ENCODE measurements at regions not wholly inside any gene's neighbourhood (a gene's known extent, or its start where the extent isn't known, plus 50 kb on each side); places are given as distances from the start of the nearest gene placed in this dataset.

DNA sequence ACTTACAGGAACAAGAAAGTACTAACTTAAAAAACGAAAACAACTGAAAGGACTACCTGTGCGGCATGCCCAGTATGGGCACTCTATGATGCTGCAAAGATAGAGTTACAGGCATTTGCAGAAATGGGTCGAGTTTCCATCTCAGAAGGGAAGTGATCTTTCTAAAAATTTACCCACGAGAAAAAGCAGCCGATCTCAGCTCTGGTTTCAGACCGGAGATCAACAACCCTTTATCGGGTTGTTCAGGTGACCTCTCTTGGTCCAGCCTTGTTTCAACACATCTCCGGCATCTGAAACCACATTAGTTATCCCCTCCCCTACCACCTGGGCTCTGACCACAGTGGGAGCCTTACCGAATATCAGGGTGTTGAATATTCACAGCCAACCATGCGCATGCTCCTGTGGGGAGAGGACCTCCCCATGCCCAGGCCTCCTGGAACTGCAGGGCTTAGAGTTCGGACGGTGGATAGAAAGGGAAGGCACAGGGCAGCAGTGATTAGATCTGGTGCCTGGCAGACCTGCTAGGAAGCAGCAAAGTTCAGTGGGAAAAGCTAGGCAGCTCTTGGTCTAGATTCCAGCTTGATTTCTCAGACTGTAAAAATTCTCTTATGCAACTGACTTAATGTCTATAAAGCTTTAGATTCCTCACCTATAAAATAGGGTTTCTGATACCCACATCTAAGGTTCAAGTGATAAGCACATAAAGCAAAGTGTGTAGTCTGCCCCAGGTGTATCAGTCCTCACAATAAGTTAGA is 906.0 kb downstream of the VRK1 start:
- TF ChIP-seq EZH2 (IDR thresholded peaks at IDR 0.05; ENCODE audit: insufficient read depth, poor library complexity, severe bottlenecking) (no peak), EZH2phosphoT487 (IDR thresholded peaks at IDR 0.05; ENCODE audit: insufficient read depth, low read depth) (no peak)

Measured in GM23248 (cell line).